SJSA1 (cell line): ENCODE measurements at regions not wholly inside any gene's neighbourhood (a gene's known extent, or its start where the extent isn't known, plus 50 kb on each side); places are given as distances from the start of the nearest gene placed in this dataset.

Experiments used
- DNase-seq, 2 experiments: peaks; one replicate each; pipeline ENCODE4 v3.0.0-alpha.2; 2015 to 2020; ENCODE audit warnings: low spot score in 2 of 2, low read depth in 1 of 2
- H3K27ac ChIP-seq: fragments of 250-450 bp; sonication (Bioruptor Pico); 2 replicates; pipeline ENCODE4 v1.5.1; 2020; ENCODE audit warnings: mild to moderate bottlenecking, moderate library complexity
- H3K27me3 ChIP-seq: fragments of 250-450 bp; sonication (Bioruptor Pico); replicated peaks from 2 replicates; pipeline ENCODE4 v1.5.1; 2020; ENCODE audit warnings: mild to moderate bottlenecking, moderate library complexity
- H3K36me3 ChIP-seq: fragments of 250-450 bp; sonication (Bioruptor Pico); 2 replicates; pipeline ENCODE4 v1.5.1; 2020; ENCODE audit warnings: mild to moderate bottlenecking
- H3K4me1 ChIP-seq: fragments of 250-450 bp; sonication (Bioruptor Pico); replicated peaks from 2 replicates; pipeline ENCODE4 v1.6.1; 2021; ENCODE audit warnings: mild to moderate bottlenecking
- H3K4me3 ChIP-seq: fragments of 250-450 bp; sonication (Bioruptor Pico); 2 replicates; pipeline ENCODE4 v1.5.1; 2020; ENCODE audit warnings: mild to moderate bottlenecking
- H3K9me3 ChIP-seq: fragments of 250-450 bp; sonication (Bioruptor Pico); replicated peaks from 2 replicates; pipeline ENCODE4 v1.5.1; 2020; ENCODE audit warnings: mild to moderate bottlenecking

- H3K36me3 ChIP-seq = no peaks in the 10 kb centered on the region
- no peaks in the 10 kb centered on the region for H3K4me1 ChIP-seq
- H3K27ac ChIP-seq = no peak overlapping the region
- DNase-seq = no peak
- H3K27me3 ChIP-seq = no peaks in the 10 kb centered on the region
- no peaks in the 10 kb centered on the region for H3K9me3 ChIP-seq
- H3K4me3 ChIP-seq = no peak overlapping the region
Measured at GRCh38 chr11:10358696-10359095, 53.8 kb downstream of the ADM start.

- DNase-seq = no peak
- H3K4me1 ChIP-seq = no peaks in the 10 kb centered on the region
Measured at GRCh38 chr11:10359171-10359570, 54.3 kb downstream of the ADM start.

GRCh38 chr11:10360835-10361234, 56.0 kb downstream of the ADM start:
- no peaks in the 10 kb centered on the region for H3K27me3 ChIP-seq
- no peak overlapping the region for H3K27ac ChIP-seq
- DNase-seq = no peak
- no peak overlapping the region for H3K4me3 ChIP-seq
- H3K36me3 ChIP-seq = no peaks in the 10 kb centered on the region
- no peaks in the 10 kb centered on the region for H3K9me3 ChIP-seq
- no peaks in the 10 kb centered on the region for H3K4me1 ChIP-seq

More at GRCh38 chr11:10359171-10359570, 54.3 kb downstream of the ADM start:
- no peak overlapping the region for H3K27ac ChIP-seq
- no peaks in the 10 kb centered on the region for H3K27me3 ChIP-seq
- no peaks in the 10 kb centered on the region for H3K9me3 ChIP-seq
- H3K4me3 ChIP-seq = no peak overlapping the region
- no peaks in the 10 kb centered on the region for H3K36me3 ChIP-seq

- H3K4me3 ChIP-seq = no peak overlapping the region
- H3K36me3 ChIP-seq = no peaks in the 10 kb centered on the region
- H3K9me3 ChIP-seq = no peaks in the 10 kb centered on the region
- H3K4me1 ChIP-seq = peaks cover 8% of the 10 kb centered on the region
- no peak for DNase-seq
- no peak overlapping the region for H3K27ac ChIP-seq
- H3K27me3 ChIP-seq = no peaks in the 10 kb centered on the region
Measured at GRCh38 chr11:10365045-10365444, 60.2 kb downstream of the ADM start.

GRCh38 chr11:10366568-10367331, 61.9 kb downstream of the ADM start:
- DNase-seq = peak; percentile 77 to 89
- no peak overlapping the region for H3K4me3 ChIP-seq
- H3K9me3 ChIP-seq = no peaks in the 10 kb centered on the region
- no peaks in the 10 kb centered on the region for H3K27me3 ChIP-seq
- H3K36me3 ChIP-seq = no peaks in the 10 kb centered on the region
- H3K4me1 ChIP-seq = peaks cover 8% of the 10 kb centered on the region
- H3K27ac ChIP-seq = no peak overlapping the region

DNA sequence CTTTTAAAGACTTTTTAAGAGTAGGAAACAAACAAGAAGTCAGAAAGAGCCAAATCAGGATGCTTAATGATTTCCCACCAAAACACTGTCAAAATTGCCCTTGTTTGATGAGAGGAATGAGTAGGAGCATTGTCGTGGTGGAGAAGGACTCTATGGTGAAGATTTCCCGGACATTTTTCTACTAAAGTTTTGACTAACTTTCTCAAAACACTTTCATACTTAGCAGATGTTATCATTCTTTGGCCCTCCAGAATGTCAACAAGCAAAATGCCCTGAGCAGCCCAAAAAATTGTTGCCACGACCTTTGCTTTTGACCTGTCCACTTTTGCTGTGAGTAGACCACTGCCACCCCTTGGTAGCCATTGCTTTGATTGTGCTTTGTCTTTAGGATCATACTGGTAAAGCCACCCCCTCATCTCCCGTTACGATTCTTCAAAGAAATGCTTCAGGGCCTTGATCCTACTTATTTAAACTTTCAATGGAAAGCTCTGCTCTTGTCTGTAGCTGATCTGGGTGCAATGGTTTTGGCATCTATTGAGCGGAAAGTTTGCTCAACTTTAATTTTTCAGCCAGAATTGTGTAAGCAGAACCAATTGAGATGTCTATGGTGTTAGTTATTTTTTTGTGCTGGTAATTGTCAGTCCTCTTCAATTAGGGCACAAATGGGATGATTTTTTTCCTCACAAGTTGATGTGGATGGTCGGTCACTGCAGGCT, 67.2 kb downstream of the ADM start:
- Histone ChIP-seq H3K27me3 (no peaks in the 10 kb centered on the region), H3K27ac (no peak overlapping the region), H3K9me3 (no peaks in the 10 kb centered on the region), H3K4me3 (no peak overlapping the region), H3K36me3 (no peaks in the 10 kb centered on the region), H3K4me1 (no peaks in the 10 kb centered on the region)
- DNase-seq = no peak

DNA sequence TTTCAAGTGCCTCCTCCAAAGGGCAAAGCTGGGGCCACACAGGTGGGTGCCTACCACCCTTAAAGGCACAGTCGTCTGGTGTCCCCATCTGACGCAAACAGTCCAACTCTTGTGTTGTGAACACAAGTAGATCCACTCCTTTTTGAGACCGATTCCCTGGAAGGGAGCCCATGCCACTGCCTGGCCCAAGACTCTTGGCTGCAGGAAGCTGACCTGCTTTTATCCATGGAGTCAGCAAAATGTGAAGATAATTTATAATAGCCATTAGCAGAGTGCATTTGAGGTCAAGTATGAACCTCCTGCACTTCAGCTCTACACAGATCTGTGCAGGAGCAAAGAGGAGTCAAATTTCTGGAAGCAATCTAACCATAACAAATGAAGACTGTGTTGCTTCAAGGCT, 68.5 kb downstream of the ADM start:
- no peaks in the 10 kb centered on the region for H3K4me1 ChIP-seq
- no peak for DNase-seq
- H3K27ac ChIP-seq = no peak overlapping the region
- H3K36me3 ChIP-seq = no peaks in the 10 kb centered on the region
- no peaks in the 10 kb centered on the region for H3K9me3 ChIP-seq
- no peak overlapping the region for H3K4me3 ChIP-seq
- H3K27me3 ChIP-seq = no peaks in the 10 kb centered on the region

- H3K4me1 ChIP-seq = no peaks in the 10 kb centered on the region
- no peaks in the 10 kb centered on the region for H3K36me3 ChIP-seq
- H3K27ac ChIP-seq = no peak overlapping the region
Measured at GRCh38 chr11:10373929-10374328, 69.1 kb downstream of the ADM start.

DNA sequence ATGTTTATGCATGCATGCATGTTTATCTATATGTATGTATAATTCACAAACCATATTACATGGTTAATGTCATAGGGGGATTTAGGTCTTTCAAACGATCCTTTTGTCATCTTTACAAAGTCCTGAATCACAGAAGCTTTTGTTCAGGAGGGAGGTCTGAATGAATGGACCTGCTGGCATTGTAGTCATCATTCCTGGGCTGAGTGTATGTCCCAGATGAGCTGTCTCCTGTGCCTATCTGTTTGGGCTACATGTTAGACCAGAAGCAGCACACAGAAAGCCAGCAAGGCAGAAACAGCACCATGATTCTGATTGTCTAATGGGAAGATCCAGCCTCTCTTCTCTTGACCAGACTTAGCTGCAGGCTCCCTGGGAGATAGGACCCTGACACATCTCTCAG, 69.5 kb downstream of the ADM start:
- DNase-seq = no peak
- Histone ChIP-seq H3K4me1 (no peaks in the 10 kb centered on the region), H3K9me3 (no peaks in the 10 kb centered on the region), H3K36me3 (no peaks in the 10 kb centered on the region), H3K27me3 (no peaks in the 10 kb centered on the region), H3K4me3 (no peak overlapping the region), H3K27ac (no peak overlapping the region)

More at GRCh38 chr11:10373929-10374328, 69.1 kb downstream of the ADM start:
- no peak for DNase-seq
- Histone ChIP-seq H3K4me3 (no peak overlapping the region), H3K27me3 (no peaks in the 10 kb centered on the region), H3K9me3 (no peaks in the 10 kb centered on the region)

GRCh38 chr11:10375280-10375971, 70.6 kb downstream of the ADM start:
- H3K4me1 ChIP-seq = no peaks in the 10 kb centered on the region
- DNase-seq = no peak
- no peak overlapping the region for H3K4me3 ChIP-seq
- no peaks in the 10 kb centered on the region for H3K9me3 ChIP-seq
- no peaks in the 10 kb centered on the region for H3K27me3 ChIP-seq
- H3K27ac ChIP-seq = no peak overlapping the region
- H3K36me3 ChIP-seq = no peaks in the 10 kb centered on the region

- no peak overlapping the region for H3K27ac ChIP-seq
- no peaks in the 10 kb centered on the region for H3K9me3 ChIP-seq
- H3K4me1 ChIP-seq = no peaks in the 10 kb centered on the region
- no peak overlapping the region for H3K4me3 ChIP-seq
- DNase-seq = no peak
- no peaks in the 10 kb centered on the region for H3K36me3 ChIP-seq
- H3K27me3 ChIP-seq = no peaks in the 10 kb centered on the region
Measured at GRCh38 chr11:10376061-10376460, 71.2 kb downstream of the ADM start.

GRCh38 chr11:10377183-10377582, 72.3 kb downstream of the ADM start:
- Histone ChIP-seq H3K4me1 (no peaks in the 10 kb centered on the region), H3K4me3 (no peak overlapping the region), H3K36me3 (no peaks in the 10 kb centered on the region), H3K9me3 (no peaks in the 10 kb centered on the region), H3K27ac (no peak overlapping the region), H3K27me3 (no peaks in the 10 kb centered on the region)
- DNase-seq = no peak

DNA sequence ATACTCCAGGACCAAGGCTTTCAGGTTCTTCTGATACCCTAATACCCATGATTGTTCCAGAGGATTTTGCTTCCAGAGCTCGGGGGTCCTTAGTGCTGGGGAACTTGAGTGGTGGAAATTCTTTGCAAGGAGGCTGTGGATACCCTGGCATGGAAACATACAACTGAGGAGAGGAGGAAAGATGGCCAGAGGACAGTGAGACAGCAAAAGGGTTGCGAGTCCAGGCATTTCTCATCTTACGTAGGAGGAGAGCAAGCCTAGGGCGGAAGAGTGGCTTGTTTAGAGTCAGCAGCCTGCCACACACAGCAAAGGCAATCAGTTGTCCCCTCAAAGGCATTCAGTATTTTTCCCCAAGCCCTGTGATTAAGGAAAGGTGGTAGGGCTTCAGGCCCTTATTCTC, 73.5 kb downstream of the ADM start:
- Histone ChIP-seq H3K4me1 (no peaks in the 10 kb centered on the region), H3K4me3 (no peak overlapping the region), H3K27ac (no peak overlapping the region), H3K27me3 (no peaks in the 10 kb centered on the region), H3K9me3 (no peaks in the 10 kb centered on the region), H3K36me3 (no peaks in the 10 kb centered on the region)
- DNase-seq = no peak

- H3K36me3 ChIP-seq = no peaks in the 10 kb centered on the region
- no peaks in the 10 kb centered on the region for H3K4me1 ChIP-seq
- H3K27me3 ChIP-seq = no peaks in the 10 kb centered on the region
- no peaks in the 10 kb centered on the region for H3K9me3 ChIP-seq
- no peak overlapping the region for H3K4me3 ChIP-seq
- DNase-seq = no peak
- H3K27ac ChIP-seq = no peak overlapping the region
Measured at GRCh38 chr11:10379022-10379421, 74.1 kb downstream of the ADM start.
